Left renal cortex interstitium (tissue), 4 donors: ENCODE measurements at regions not wholly inside any gene's neighbourhood (a gene's known extent, or its start where the extent isn't known, plus 50 kb on each side); places are given as distances from the start of the nearest gene placed in this dataset.

Source experiments
- DNase-seq, 4 donors: peaks; one replicate each; pipeline ENCODE4 v3.0.0-alpha.2; 2013; ENCODE audit warnings: low read depth in 4 of 4, low spot score in 2 of 4, missing footprints in 1 of 4

GRCh38 chr10:44042075-44042770, 342.7 kb downstream of the CXCL12 start:
- no peak for DNase-seq

DNA sequence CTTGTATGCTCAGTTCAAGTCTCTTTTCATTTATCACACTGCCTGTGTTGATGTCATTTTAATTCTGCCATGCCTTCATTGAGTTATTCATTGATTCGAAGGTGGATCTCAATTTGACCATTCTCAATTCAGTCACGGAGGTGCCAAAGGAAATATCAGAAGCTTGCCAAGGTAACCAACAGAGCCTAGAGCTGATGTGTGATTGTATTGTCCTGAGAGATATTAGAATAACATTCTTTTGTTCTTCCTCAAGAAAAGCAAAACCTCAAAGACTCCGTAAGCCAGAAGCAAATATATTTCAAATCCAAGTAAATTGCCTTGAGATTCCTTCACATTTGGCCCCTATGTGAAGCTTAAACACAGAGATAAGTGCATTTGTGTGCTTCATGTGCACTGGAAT, 345.3 kb downstream of the CXCL12 start:
- no peak for DNase-seq

GRCh38 chr10:44036425-44036824, 348.5 kb downstream of the CXCL12 start:
- DNase-seq, result no peak

DNA sequence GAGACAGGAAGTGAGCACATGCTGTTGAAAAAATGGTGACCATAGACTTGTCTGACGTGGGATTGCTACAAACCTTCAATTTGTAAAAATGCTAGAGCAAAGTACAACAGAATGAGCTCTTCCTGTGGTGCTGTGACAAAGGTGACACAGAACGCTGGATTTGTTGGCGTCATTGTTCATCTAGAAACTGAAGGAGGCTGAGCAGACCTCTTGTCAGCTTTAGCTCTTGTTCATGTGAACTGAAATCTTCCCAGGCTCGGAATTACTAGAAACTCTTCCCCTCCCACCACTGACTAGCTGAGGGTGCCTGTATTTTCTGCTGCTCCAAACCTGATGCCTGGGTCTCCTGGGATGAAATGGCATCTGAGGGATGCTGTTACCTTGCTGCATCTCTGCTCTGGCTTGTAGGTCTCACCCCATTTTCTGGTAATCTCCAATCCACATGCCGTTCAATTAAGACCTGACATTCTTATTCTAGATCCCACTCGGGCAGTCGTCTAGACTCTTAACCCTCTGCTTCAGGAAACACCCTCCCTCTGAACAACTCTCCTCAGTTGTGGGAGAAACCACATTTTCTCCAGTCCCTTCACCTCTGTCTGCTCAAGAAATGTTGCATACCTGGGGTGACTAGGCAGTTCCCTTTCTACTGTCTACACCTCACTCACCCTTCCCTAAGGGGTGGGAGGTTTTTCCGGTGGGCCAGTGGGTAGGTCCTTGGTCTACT, 349.3 kb downstream of the CXCL12 start:
- DNase-seq, result no peak

GRCh38 chr10:44034946-44035345, 350.0 kb downstream of the CXCL12 start:
- no peak for DNase-seq

- DNase-seq, result no peak
Observed at GRCh38 chr10:44033008-44033407, 351.9 kb downstream of the CXCL12 start.

DNA sequence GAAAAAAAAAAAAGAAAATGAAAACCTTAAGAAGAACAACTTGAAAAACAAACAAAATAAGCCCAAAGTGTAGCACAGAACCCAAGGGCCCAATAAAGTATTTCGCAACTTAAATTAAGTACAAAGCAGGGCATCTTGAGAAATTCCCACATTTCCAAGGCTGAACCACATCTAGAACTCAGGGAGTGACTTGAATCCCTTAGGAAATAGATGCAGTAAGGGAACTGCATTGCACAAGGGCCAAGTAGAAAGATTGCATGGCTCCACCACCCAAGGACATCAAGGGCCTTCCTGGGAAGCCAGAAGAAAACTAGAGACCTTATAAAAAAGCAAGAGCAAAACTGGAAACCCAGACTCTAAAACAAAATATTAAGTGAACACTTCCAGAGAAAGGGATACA, 352.7 kb downstream of the CXCL12 start:
- no peak for DNase-seq

GRCh38 chr10:44030738-44031137, 354.2 kb downstream of the CXCL12 start:
- no peak for DNase-seq

- DNase-seq, result no peak
Observed at GRCh38 chr10:44030132-44030531, 354.8 kb downstream of the CXCL12 start.

- DNase-seq, result no peak
Observed at GRCh38 chr10:44028384-44029137, 356.3 kb downstream of the CXCL12 start.

- DNase-seq, result no peak
Observed at GRCh38 chr10:44024356-44025116, 360.4 kb downstream of the CXCL12 start.

GRCh38 chr10:44023517-44023916, 361.4 kb downstream of the CXCL12 start:
- no peak for DNase-seq

- DNase-seq, result no peak
Observed at GRCh38 chr10:44022203-44022602, 362.7 kb downstream of the CXCL12 start.

GRCh38 chr10:44020322-44021111, 364.4 kb downstream of the CXCL12 start:
- DNase-seq, result no peak

- no peak for DNase-seq
Observed at GRCh38 chr10:44017483-44018145, 367.3 kb downstream of the CXCL12 start.

GRCh38 chr10:44016589-44017482, 368.1 kb downstream of the CXCL12 start:
- DNase-seq, result no peak

GRCh38 chr10:44015702-44016500, 367.2 kb upstream of the ZNF32 start:
- no peak for DNase-seq
